DND-41 (cell line): ENCODE measurements at regions not wholly inside any gene's neighbourhood (a gene's known extent, or its start where the extent isn't known, plus 50 kb on each side); places are given as distances from the start of the nearest gene placed in this dataset.

Experiments used
- EZH2 ChIP-seq: IDR thresholded peaks from 3 replicates; pipeline ENCODE4 v1.6.1; 2012; ENCODE audit warnings: borderline replicate concordance, low read depth, mild to moderate bottlenecking, moderate library complexity, low read length, inconsistent platforms; ENCODE audit not compliant: severe bottlenecking
- TF ChIP-seq, protein P1 (sequence below): IDR thresholded peaks from 2 replicates; pipeline ENCODE4 v1.5.1; 2012; ENCODE audit warnings: borderline replicate concordance, low read length, moderate library complexity, mild to moderate bottlenecking; ENCODE audit not compliant: poor library complexity, severe bottlenecking; ENCODE audit errors: extremely low read depth

GRCh38 chr20:39857835-39858234 is 831.2 kb downstream of the MAFB start:
- no peak for TF ChIP-seq EZH2
- TF ChIP-seq, protein P1, sequence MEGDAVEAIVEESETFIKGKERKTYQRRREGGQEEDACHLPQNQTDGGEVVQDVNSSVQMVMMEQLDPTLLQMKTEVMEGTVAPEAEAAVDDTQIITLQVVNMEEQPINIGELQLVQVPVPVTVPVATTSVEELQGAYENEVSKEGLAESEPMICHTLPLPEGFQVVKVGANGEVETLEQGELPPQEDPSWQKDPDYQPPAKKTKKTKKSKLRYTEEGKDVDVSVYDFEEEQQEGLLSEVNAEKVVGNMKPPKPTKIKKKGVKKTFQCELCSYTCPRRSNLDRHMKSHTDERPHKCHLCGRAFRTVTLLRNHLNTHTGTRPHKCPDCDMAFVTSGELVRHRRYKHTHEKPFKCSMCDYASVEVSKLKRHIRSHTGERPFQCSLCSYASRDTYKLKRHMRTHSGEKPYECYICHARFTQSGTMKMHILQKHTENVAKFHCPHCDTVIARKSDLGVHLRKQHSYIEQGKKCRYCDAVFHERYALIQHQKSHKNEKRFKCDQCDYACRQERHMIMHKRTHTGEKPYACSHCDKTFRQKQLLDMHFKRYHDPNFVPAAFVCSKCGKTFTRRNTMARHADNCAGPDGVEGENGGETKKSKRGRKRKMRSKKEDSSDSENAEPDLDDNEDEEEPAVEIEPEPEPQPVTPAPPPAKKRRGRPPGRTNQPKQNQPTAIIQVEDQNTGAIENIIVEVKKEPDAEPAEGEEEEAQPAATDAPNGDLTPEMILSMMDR, result no peak
